HepG2 (cell line): ENCODE measurements at regions not wholly inside any gene's neighbourhood (a gene's known extent, or its start where the extent isn't known, plus 50 kb on each side); places are given as distances from the start of the nearest gene placed in this dataset.
A peak's percentile ranks its signal among the peaks of the same experiment; 100 is the strongest.

Source experiments
- ATAC-seq: fragments of 200-7000 bp; cut with Tn5 transposase; 3 replicates; pipeline ENCODE4 v1.9.1; 2020; ENCODE audit warnings: mild to moderate bottlenecking, moderate library complexity
- BruUV-seq: library from RNA; stranded (reverse); fragments of 400-500 nt; replicated peaks from 2 replicates; lab custom pipeline; 2021; lab: Mats Ljungman, UMichigan
- CTCF ChIA-PET: fragments of 300-600 bp; formaldehyde crosslinking; extraction: SDS; loops from one replicate; lab custom pipeline; 2021; ENCODE audit warnings: low total read pairs, inconsistent platforms, low intra/inter-chr PET ratio; lab: Yijun Ruan, JAX
- POLR2A ChIA-PET: fragments of 350-600 bp; sonication (Branson Sonifier 250); formaldehyde crosslinking; loops from one replicate; lab custom pipeline; 2020; ENCODE audit warnings: antibody characterized with exemption, inconsistent platforms; lab: Yijun Ruan, JAX
- DNase-seq: peaks from one replicate; pipeline ENCODE4 v3.0.0-alpha.2; 2015; ENCODE audit warnings: low spot score
- FAIRE-seq: peaks from 3 replicates; lab custom pipeline; 2011; peaks lifted over from hg19 to GRCh38; lab: Jason Lieb, UNC
- H2AFZ ChIP-seq: one replicate; pipeline ENCODE4 v1.6.1; 2011; ENCODE audit warnings: low read length, inconsistent platforms
- H3K27ac ChIP-seq: fragments of 300-600 bp; 3 replicates; pipeline ENCODE4 v1.8.0; 2011; ENCODE audit warnings: mixed run types, mild to moderate bottlenecking, mixed read lengths, low read length, inconsistent platforms; ENCODE audit not compliant: insufficient read depth; ENCODE audit errors: extremely low read length
- H3K27me3 ChIP-seq, 2 experiments: fragments of 200-600 bp in 1 of 2; 2 replicates in 1 of 2; 3 replicates in 1 of 2; pipeline versions ENCODE4 v1.6.0 to v1.8.0; 2011; ENCODE audit warnings: low read length in 2 of 2, mild to moderate bottlenecking in 2 of 2, moderate library complexity in 2 of 2, inconsistent platforms in 1 of 2; ENCODE audit not compliant: insufficient read depth in 2 of 2, control insufficient read depth in 1 of 2
- H3K36me3 ChIP-seq, 2 experiments: fragments of 200-600 bp in 1 of 2; replicated peaks in 1 of 2; 2 replicates in 1 of 2; 3 replicates in 1 of 2; pipeline versions ENCODE4 v1.5.1 to v1.8.0; 2011; ENCODE audit warnings: low read length in 2 of 2, inconsistent platforms in 1 of 2; ENCODE audit not compliant: insufficient read depth in 2 of 2, control insufficient read depth in 1 of 2
- H3K4me1 ChIP-seq: 2 replicates; pipeline ENCODE4 v1.5.1; 2012; ENCODE audit warnings: low read length, inconsistent platforms; ENCODE audit not compliant: insufficient read depth
- H3K4me2 ChIP-seq: 2 replicates; pipeline ENCODE4 v1.6.0; 2011; ENCODE audit warnings: low read depth, low read length, inconsistent platforms
- H3K4me3 ChIP-seq, 3 experiments: fragments of 200-600 bp in 1 of 3; sonication (generic), shearing (Covaris generic) in 1 of 3; replicated peaks in 1 of 3; 2 replicates each; pipeline ENCODE4 v1.5.1; 2011 to 2016; ENCODE audit warnings: low read length in 3 of 3, inconsistent platforms in 2 of 3, low read depth in 2 of 3, mild to moderate bottlenecking in 2 of 3, control low read depth in 1 of 3, mixed read lengths in 1 of 3; ENCODE audit not compliant: insufficient read depth in 1 of 3
- H3K79me2 ChIP-seq: one replicate; pipeline ENCODE4 v1.6.1; 2011; ENCODE audit warnings: low read length, inconsistent platforms; ENCODE audit not compliant: insufficient read depth
- H3K9ac ChIP-seq: 2 replicates; pipeline ENCODE4 v1.6.0; 2011; ENCODE audit warnings: mild to moderate bottlenecking, low read depth, low read length, inconsistent platforms; ENCODE audit not compliant: insufficient read depth
- H3K9me3 ChIP-seq: 2 replicates; pipeline ENCODE4 v1.5.1; 2012; ENCODE audit warnings: mild to moderate bottlenecking, low read length
- H4K20me1 ChIP-seq: 2 replicates; pipeline ENCODE4 v1.6.0; 2011; ENCODE audit warnings: inconsistent platforms, mild to moderate bottlenecking, low read length, moderate library complexity; ENCODE audit not compliant: insufficient read depth
- CEBPB ChIP-seq: IDR thresholded peaks from 2 replicates; pipeline ENCODE4 v1.6.1; 2011; ENCODE audit warnings: low read depth, low read length, improper control_type of control experiment, borderline replicate concordance
- CREBL2 ChIP-seq: sonication (generic); formaldehyde crosslinking; IDR thresholded peaks from 2 replicates; pipeline ENCODE4 v1.8.1; 2023; ENCODE audit warnings: missing genetic modification reagents, mild to moderate bottlenecking, borderline replicate concordance
- E2F5 ChIP-seq: sonication (generic); formaldehyde crosslinking; conservative IDR thresholded peaks from 2 replicates; pipeline ENCODE4 v1.4.0; 2020; ENCODE audit warnings: missing genetic modification reagents
- HOXA3 ChIP-seq: sonication (generic); formaldehyde crosslinking; IDR thresholded peaks from 2 replicates; pipeline ENCODE4 v1.5.0; 2020; ENCODE audit warnings: missing genetic modification reagents
- MTA1 ChIP-seq: sonication (generic); formaldehyde crosslinking; IDR thresholded peaks from 2 replicates; pipeline ENCODE4 v1.4.0; 2020; ENCODE audit warnings: missing genetic modification reagents, mild to moderate bottlenecking, borderline replicate concordance
- SOX5 ChIP-seq: IDR thresholded peaks from 2 replicates; pipeline ENCODE4 v1.6.1; 2016; ENCODE audit warnings: borderline replicate concordance
- ZNF350 ChIP-seq: sonication (generic); formaldehyde crosslinking; IDR thresholded peaks from 2 replicates; pipeline ENCODE4 v1.4.0; 2020; ENCODE audit warnings: mild to moderate bottlenecking, low read depth, missing genetic modification reagents, borderline replicate concordance
- ZSCAN12 ChIP-seq: sonication (generic); formaldehyde crosslinking; IDR thresholded peaks from 2 replicates; pipeline ENCODE4 v1.9.0; 2021; ENCODE audit warnings: mild to moderate bottlenecking, missing genetic modification reagents
- WGBS: methylation state at CpG from one replicate; pipeline ENCODE4 v1.1.6; 2017; ENCODE audit warnings: low lambda C conversion rate; 5-methylcytosine and 5-hydroxymethylcytosine counted together
- in situ Hi-C: cut with HindIII; loops from 2 replicates; pipeline ENCODE4 v1.10.0; 2017; ENCODE audit warnings: low pct_unique_long_range_greater_than_20kb; ENCODE audit not compliant: extremely low pct_ligation_motif_present
- intact Hi-C: fragments of 100-400 bp; cut with micrococcal nuclease; formaldehyde crosslinking; loops from one replicate; pipeline ENCODE4 v1.10.0; 2022; ENCODE audit not compliant: unreplicated experiment

GRCh38 chr16:63737633-63738032, 1384.2 kb downstream of the CDH11 start:
- Histone ChIP-seq H3K4me3 (no peak overlapping the region), H3K9ac (no peak overlapping the region), H3K36me3 (no peaks in the 10 kb centered on the region), H3K27ac (no peak overlapping the region), H3K27me3 (no peaks in the 10 kb centered on the region), H3K79me2 (no peaks in the 10 kb centered on the region), H3K4me2 (no peak overlapping the region), H3K9me3 (peaks cover 61% of the 10 kb centered on the region), H3K4me1 (no peaks in the 10 kb centered on the region), H2AFZ (no peak overlapping the region), H4K20me1 (no peaks in the 10 kb centered on the region)
- intact Hi-C loops, result no loop called here
- ATAC-seq (no peak), DNase-seq (no peak), FAIRE-seq (no peak)
- no peak for TF ChIP-seq SOX5 (CRISPR knock-in tag)
- TF ChIP-seq MTA1 (CRISPR knock-in tag), result no peak
- no peak for TF ChIP-seq CREBL2 (CRISPR knock-in tag)
- no peak for TF ChIP-seq ZSCAN12 (CRISPR knock-in tag)
- no peak for TF ChIP-seq E2F5 (CRISPR knock-in tag)
- no TSS peak for BruUV-seq
- POLR2A ChIA-PET, result no interaction called here
- CTCF ChIA-PET, result no interaction called here
- in situ Hi-C loops, result no loop called here

- intact Hi-C loops, result no loop called here
- BruUV-seq, result no TSS peak
Observed at GRCh38 chr16:63735456-63735855, 1386.4 kb downstream of the CDH11 start.

More at GRCh38 chr16:63735456-63735855, 1386.4 kb downstream of the CDH11 start:
- no peaks in the 10 kb centered on the region for H3K4me1 ChIP-seq
- no peaks in the 10 kb centered on the region for H3K27me3 ChIP-seq
- WGBS, result 0% methylated on average over 1 of the region's 1 CpG
- H3K4me3 ChIP-seq, result no peak overlapping the region
- FAIRE-seq, result no peak
- peak; percentile 83 for TF ChIP-seq CEBPB
- no peak for TF ChIP-seq ZNF350 (CRISPR knock-in tag)
- no peak for TF ChIP-seq HOXA3 (CRISPR knock-in tag)
- TF ChIP-seq, all 625 proteins: peak for 1
- Histone ChIP-seq H3K4me2 (no peak overlapping the region), H2AFZ (no peak overlapping the region), H3K27ac (no peak overlapping the region), H3K9me3 (peaks cover 72% of the 10 kb centered on the region), H4K20me1 (no peaks in the 10 kb centered on the region), H3K9ac (no peak overlapping the region), H3K79me2 (no peaks in the 10 kb centered on the region), H3K36me3 (no peaks in the 10 kb centered on the region)
- in situ Hi-C loops, result no loop called here
- no peak for ATAC-seq
- no peak for DNase-seq
- POLR2A ChIA-PET, result no interaction called here
- CTCF ChIA-PET, result no interaction called here
